Testis (tissue), 2 donors: ENCODE measurements at regions not wholly inside any gene's neighbourhood (a gene's known extent, or its start where the extent isn't known, plus 50 kb on each side); places are given as distances from the start of the nearest gene placed in this dataset.

Experiments used
- POLR2A ChIP-seq: fragments of 450-650 bp; IDR thresholded peaks from one replicate; pipeline ENCODE4 v1.6.1; 2017; ENCODE audit warnings: antibody characterized with exemption, mild to moderate bottlenecking, moderate library complexity
- TF ChIP-seq, protein P1 (sequence below), 3 experiments: fragments of 450-650 bp in 2 of 3; fragments of 200-600 bp in 1 of 3; sonication (generic) in 1 of 3; IDR thresholded peaks; one replicate each; pipeline ENCODE4 v1.5.1; 2016 to 2019; ENCODE audit warnings: antibody characterized with exemption in 3 of 3, mild to moderate bottlenecking in 2 of 3, moderate library complexity in 1 of 3

DNA sequence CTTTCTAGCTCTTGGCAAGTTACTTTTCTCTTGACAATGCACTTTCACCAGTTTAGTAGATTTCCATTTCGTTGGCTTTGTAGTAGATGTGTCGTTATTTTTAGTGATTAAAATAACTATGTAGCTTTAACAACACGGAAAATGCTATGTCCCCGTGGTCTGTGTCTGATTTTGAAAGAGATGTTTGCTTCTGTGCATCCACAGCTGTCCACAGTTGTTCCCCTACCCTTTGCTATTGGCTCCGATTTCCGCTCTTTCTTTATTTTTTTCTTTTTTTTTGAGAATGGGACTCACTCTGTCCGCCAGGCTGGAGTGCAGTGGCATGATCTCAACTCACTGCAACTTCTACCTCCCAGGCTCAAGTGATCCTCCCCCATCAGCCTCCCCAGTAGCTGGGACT is 533.9 kb downstream of the IRX1 start:
- TF ChIP-seq, protein P1, sequence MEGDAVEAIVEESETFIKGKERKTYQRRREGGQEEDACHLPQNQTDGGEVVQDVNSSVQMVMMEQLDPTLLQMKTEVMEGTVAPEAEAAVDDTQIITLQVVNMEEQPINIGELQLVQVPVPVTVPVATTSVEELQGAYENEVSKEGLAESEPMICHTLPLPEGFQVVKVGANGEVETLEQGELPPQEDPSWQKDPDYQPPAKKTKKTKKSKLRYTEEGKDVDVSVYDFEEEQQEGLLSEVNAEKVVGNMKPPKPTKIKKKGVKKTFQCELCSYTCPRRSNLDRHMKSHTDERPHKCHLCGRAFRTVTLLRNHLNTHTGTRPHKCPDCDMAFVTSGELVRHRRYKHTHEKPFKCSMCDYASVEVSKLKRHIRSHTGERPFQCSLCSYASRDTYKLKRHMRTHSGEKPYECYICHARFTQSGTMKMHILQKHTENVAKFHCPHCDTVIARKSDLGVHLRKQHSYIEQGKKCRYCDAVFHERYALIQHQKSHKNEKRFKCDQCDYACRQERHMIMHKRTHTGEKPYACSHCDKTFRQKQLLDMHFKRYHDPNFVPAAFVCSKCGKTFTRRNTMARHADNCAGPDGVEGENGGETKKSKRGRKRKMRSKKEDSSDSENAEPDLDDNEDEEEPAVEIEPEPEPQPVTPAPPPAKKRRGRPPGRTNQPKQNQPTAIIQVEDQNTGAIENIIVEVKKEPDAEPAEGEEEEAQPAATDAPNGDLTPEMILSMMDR (IDR thresholded peaks at IDR 0.05) = no peak
- no peak for TF ChIP-seq POLR2A
